WTC11 (cell line): ENCODE measurements at regions not wholly inside any gene's neighbourhood (a gene's known extent, or its start where the extent isn't known, plus 50 kb on each side); places are given as distances from the start of the nearest gene placed in this dataset.
"Not testable (repeated sequence)": the region's sequence is repeated elsewhere in the genome, so short reads cannot be mapped to it uniquely, and the experiment has no call there.

Experiments used
- CBFB ChIP-seq: sonication (generic); formaldehyde crosslinking; IDR thresholded peaks from 2 replicates; pipeline ENCODE4 v1.8.1; 2022; ENCODE audit warnings: mild to moderate bottlenecking, low read depth, missing genetic modification reagents
- TEAD4 ChIP-seq: sonication (generic); formaldehyde crosslinking; IDR thresholded peaks from 2 replicates; pipeline ENCODE4 v1.8.0; 2022; ENCODE audit warnings: mild to moderate bottlenecking, missing genetic modification reagents
- ZNF232 ChIP-seq: sonication (generic); formaldehyde crosslinking; IDR thresholded peaks from 2 replicates; pipeline ENCODE4 v1.8.0; 2022; ENCODE audit warnings: mild to moderate bottlenecking, missing genetic modification reagents
- TF ChIP-seq, protein P1 (sequence below): fragments of 200-600 bp; IDR thresholded peaks from 2 replicates; pipeline ENCODE4 v1.8.0; 2022; ENCODE audit warnings: antibody characterized with exemption
- TF ChIP-seq, protein P2 (sequence below): sonication (generic); formaldehyde crosslinking; IDR thresholded peaks from 2 replicates; pipeline ENCODE4 v1.8.1; 2022; ENCODE audit warnings: mild to moderate bottlenecking, moderate library complexity, missing genetic modification reagents

DNA sequence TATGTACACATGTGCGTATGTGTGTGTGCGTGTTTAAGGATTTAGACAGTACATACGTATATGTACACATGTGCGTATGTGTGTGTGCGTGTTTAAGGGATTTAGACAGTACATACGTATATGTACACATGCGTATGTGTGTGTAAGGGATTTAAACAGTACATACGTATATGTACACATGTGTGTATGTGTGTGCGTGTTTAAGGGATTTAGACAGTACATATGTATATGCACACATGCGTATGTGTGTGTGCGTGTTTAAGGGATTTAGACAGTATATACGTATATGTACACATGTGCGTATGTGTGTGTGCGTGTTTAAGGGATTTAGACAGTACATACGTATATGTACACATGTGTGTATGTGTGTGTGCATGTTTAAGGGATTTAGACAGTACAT is 102.1 kb upstream of the ALKAL2 start:
- TF ChIP-seq, protein P1, sequence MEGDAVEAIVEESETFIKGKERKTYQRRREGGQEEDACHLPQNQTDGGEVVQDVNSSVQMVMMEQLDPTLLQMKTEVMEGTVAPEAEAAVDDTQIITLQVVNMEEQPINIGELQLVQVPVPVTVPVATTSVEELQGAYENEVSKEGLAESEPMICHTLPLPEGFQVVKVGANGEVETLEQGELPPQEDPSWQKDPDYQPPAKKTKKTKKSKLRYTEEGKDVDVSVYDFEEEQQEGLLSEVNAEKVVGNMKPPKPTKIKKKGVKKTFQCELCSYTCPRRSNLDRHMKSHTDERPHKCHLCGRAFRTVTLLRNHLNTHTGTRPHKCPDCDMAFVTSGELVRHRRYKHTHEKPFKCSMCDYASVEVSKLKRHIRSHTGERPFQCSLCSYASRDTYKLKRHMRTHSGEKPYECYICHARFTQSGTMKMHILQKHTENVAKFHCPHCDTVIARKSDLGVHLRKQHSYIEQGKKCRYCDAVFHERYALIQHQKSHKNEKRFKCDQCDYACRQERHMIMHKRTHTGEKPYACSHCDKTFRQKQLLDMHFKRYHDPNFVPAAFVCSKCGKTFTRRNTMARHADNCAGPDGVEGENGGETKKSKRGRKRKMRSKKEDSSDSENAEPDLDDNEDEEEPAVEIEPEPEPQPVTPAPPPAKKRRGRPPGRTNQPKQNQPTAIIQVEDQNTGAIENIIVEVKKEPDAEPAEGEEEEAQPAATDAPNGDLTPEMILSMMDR = not testable (repeated sequence)
- not testable (repeated sequence) for TF ChIP-seq CBFB; TEAD4 (CRISPR knock-in tag); ZNF232 (CRISPR knock-in tag)
- TF ChIP-seq, protein P2, sequence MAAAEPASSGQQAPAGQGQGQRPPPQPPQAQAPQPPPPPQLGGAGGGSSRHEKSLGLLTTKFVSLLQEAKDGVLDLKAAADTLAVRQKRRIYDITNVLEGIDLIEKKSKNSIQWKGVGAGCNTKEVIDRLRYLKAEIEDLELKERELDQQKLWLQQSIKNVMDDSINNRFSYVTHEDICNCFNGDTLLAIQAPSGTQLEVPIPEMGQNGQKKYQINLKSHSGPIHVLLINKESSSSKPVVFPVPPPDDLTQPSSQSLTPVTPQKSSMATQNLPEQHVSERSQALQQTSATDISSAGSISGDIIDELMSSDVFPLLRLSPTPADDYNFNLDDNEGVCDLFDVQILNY (CRISPR knock-in tag) = not testable (repeated sequence)
